HepG2 (cell line): ENCODE measurements at regions not wholly inside any gene's neighbourhood (a gene's known extent, or its start where the extent isn't known, plus 50 kb on each side); places are given as distances from the start of the nearest gene placed in this dataset.

ENCODE experiments used
- BRCA1 ChIP-seq: sonication (generic); formaldehyde crosslinking; IDR thresholded peaks from 2 replicates; pipeline ENCODE4 v1.4.0; 2020; ENCODE audit warnings: missing genetic modification reagents
- MXI1 ChIP-seq: IDR thresholded peaks from 3 replicates; pipeline ENCODE4 v1.6.1; 2012; ENCODE audit warnings: low read depth, low read length, inconsistent platforms, borderline replicate concordance
- NFIC ChIP-seq: IDR thresholded peaks from 2 replicates; pipeline ENCODE4 v1.6.1; 2012; ENCODE audit warnings: mild to moderate bottlenecking, low read length, inconsistent platforms
- RXRA ChIP-seq: sonication (generic); formaldehyde crosslinking; IDR thresholded peaks from 2 replicates; pipeline ENCODE4 v1.5.1; 2020; ENCODE audit warnings: missing genetic modification reagents
- TAF1 ChIP-seq: sonication (generic); formaldehyde crosslinking; IDR thresholded peaks from 2 replicates; pipeline ENCODE4 v1.4.0; 2020; ENCODE audit warnings: missing genetic modification reagents
- ZBTB21 ChIP-seq: sonication (generic); formaldehyde crosslinking; IDR thresholded peaks from 2 replicates; pipeline ENCODE4 v1.4.0; 2020; ENCODE audit warnings: missing genetic modification reagents
- TF ChIP-seq, protein P1 (sequence below): sonication (generic); formaldehyde crosslinking; IDR thresholded peaks from 2 replicates; pipeline ENCODE4 v1.5.0; 2020; ENCODE audit warnings: mild to moderate bottlenecking, missing genetic modification reagents, moderate library complexity
- TF ChIP-seq, protein P2 (sequence below): sonication (generic); formaldehyde crosslinking; IDR thresholded peaks from 2 replicates; pipeline ENCODE4 v1.4.0; 2020; ENCODE audit warnings: mild to moderate bottlenecking, missing genetic modification reagents, borderline replicate concordance

GRCh38 chr1:112196731-112197130 is 199.3 kb upstream of the CTTNBP2NL start:
- TF ChIP-seq RXRA (no peak), MXI1 (no peak), ZBTB21 (no peak), BRCA1 (CRISPR knock-in tag) (no peak), NFIC (no peak), TAF1 (CRISPR knock-in tag) (no peak)
- TF ChIP-seq, protein P1, sequence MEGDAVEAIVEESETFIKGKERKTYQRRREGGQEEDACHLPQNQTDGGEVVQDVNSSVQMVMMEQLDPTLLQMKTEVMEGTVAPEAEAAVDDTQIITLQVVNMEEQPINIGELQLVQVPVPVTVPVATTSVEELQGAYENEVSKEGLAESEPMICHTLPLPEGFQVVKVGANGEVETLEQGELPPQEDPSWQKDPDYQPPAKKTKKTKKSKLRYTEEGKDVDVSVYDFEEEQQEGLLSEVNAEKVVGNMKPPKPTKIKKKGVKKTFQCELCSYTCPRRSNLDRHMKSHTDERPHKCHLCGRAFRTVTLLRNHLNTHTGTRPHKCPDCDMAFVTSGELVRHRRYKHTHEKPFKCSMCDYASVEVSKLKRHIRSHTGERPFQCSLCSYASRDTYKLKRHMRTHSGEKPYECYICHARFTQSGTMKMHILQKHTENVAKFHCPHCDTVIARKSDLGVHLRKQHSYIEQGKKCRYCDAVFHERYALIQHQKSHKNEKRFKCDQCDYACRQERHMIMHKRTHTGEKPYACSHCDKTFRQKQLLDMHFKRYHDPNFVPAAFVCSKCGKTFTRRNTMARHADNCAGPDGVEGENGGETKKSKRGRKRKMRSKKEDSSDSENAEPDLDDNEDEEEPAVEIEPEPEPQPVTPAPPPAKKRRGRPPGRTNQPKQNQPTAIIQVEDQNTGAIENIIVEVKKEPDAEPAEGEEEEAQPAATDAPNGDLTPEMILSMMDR (CRISPR knock-in tag), result no peak
- TF ChIP-seq, protein P2, sequence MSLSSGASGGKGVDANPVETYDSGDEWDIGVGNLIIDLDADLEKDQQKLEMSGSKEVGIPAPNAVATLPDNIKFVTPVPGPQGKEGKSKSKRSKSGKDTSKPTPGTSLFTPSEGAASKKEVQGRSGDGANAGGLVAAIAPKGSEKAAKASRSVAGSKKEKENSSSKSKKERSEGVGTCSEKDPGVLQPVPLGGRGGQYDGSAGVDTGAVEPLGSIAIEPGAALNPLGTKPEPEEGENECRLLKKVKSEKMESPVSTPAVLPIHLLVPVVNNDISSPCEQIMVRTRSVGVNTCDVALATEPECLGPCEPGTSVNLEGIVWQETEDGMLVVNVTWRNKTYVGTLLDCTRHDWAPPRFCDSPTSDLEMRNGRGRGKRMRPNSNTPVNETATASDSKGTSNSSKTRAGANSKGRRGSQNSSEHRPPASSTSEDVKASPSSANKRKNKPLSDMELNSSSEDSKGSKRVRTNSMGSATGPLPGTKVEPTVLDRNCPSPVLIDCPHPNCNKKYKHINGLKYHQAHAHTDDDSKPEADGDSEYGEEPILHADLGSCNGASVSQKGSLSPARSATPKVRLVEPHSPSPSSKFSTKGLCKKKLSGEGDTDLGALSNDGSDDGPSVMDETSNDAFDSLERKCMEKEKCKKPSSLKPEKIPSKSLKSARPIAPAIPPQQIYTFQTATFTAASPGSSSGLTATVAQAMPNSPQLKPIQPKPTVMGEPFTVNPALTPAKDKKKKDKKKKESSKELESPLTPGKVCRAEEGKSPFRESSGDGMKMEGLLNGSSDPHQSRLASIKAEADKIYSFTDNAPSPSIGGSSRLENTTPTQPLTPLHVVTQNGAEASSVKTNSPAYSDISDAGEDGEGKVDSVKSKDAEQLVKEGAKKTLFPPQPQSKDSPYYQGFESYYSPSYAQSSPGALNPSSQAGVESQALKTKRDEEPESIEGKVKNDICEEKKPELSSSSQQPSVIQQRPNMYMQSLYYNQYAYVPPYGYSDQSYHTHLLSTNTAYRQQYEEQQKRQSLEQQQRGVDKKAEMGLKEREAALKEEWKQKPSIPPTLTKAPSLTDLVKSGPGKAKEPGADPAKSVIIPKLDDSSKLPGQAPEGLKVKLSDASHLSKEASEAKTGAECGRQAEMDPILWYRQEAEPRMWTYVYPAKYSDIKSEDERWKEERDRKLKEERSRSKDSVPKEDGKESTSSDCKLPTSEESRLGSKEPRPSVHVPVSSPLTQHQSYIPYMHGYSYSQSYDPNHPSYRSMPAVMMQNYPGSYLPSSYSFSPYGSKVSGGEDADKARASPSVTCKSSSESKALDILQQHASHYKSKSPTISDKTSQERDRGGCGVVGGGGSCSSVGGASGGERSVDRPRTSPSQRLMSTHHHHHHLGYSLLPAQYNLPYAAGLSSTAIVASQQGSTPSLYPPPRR, result no peak
